Muscle layer of colon (tissue), 2 donors: ENCODE measurements at regions not wholly inside any gene's neighbourhood (a gene's known extent, or its start where the extent isn't known, plus 50 kb on each side); places are given as distances from the start of the nearest gene placed in this dataset.

Experiments used
- H3K27ac ChIP-seq: one replicate; pipeline ENCODE4 v1.7.0; 2013; ENCODE audit warnings: low read depth, mild to moderate bottlenecking, low read length, moderate library complexity
- H3K27me3 ChIP-seq, 2 donors: one replicate each; pipeline ENCODE4 v1.7.0; 2013; ENCODE audit warnings: low read length in 2 of 2, mild to moderate bottlenecking in 2 of 2; ENCODE audit not compliant: insufficient read depth in 2 of 2, control insufficient read depth in 1 of 2
- H3K36me3 ChIP-seq: one replicate; pipeline ENCODE4 v1.7.0; 2013; ENCODE audit warnings: mild to moderate bottlenecking, low read length; ENCODE audit not compliant: insufficient read depth
- H3K4me1 ChIP-seq: one replicate; pipeline ENCODE4 v1.7.0; 2013; ENCODE audit warnings: mild to moderate bottlenecking, low read length; ENCODE audit not compliant: insufficient read depth
- H3K4me3 ChIP-seq, 2 donors: one replicate each; pipeline ENCODE4 v1.7.0; 2013; ENCODE audit warnings: low read length in 2 of 2, low read depth in 1 of 2, mild to moderate bottlenecking in 1 of 2, moderate library complexity in 1 of 2
- H3K9ac ChIP-seq: one replicate; pipeline ENCODE4 v1.7.0; 2013; ENCODE audit warnings: low read length
- H3K9me3 ChIP-seq: one replicate; pipeline ENCODE4 v1.7.0; 2013; ENCODE audit warnings: mild to moderate bottlenecking, low read length
- donor health status: abdominal sarcoma.
- donor health status: Adenocarcinoma of cecum.

GRCh38 chr2:77939801-77940200 lies 417.6 kb upstream of the LRRTM4 start:
- no peaks in the 10 kb centered on the region for H3K36me3 ChIP-seq
- H3K9ac ChIP-seq, result no peak overlapping the region
- no peak overlapping the region for H3K27ac ChIP-seq
- H3K9me3 ChIP-seq, result no peaks in the 10 kb centered on the region
- no peak overlapping the region for H3K4me3 ChIP-seq
- no peaks in the 10 kb centered on the region for H3K27me3 ChIP-seq
- no peaks in the 10 kb centered on the region for H3K4me1 ChIP-seq

GRCh38 chr2:77954931-77955330 lies 432.8 kb upstream of the LRRTM4 start:
- no peak overlapping the region for H3K27ac ChIP-seq
- H3K9ac ChIP-seq, result no peak overlapping the region
- no peaks in the 10 kb centered on the region for H3K36me3 ChIP-seq
- H3K9me3 ChIP-seq, result no peaks in the 10 kb centered on the region
- no peak overlapping the region for H3K4me3 ChIP-seq
- H3K27me3 ChIP-seq, result no peaks in the 10 kb centered on the region
- no peaks in the 10 kb centered on the region for H3K4me1 ChIP-seq

- Histone ChIP-seq H3K27me3 (no peaks in the 10 kb centered on the region), H3K27ac (no peak overlapping the region), H3K9me3 (no peaks in the 10 kb centered on the region), H3K9ac (no peak overlapping the region), H3K4me3 (no peak overlapping the region), H3K36me3 (no peaks in the 10 kb centered on the region), H3K4me1 (no peaks in the 10 kb centered on the region)
Observed at GRCh38 chr2:77962943-77963342, 440.8 kb upstream of the LRRTM4 start.

- Histone ChIP-seq H3K9ac (no peak overlapping the region), H3K27me3 (no peaks in the 10 kb centered on the region), H3K36me3 (no peaks in the 10 kb centered on the region), H3K4me3 (no peak overlapping the region), H3K27ac (no peak overlapping the region), H3K4me1 (no peaks in the 10 kb centered on the region), H3K9me3 (no peaks in the 10 kb centered on the region)
Observed at GRCh38 chr2:77977471-77978063, 455.4 kb upstream of the LRRTM4 start.

- Histone ChIP-seq H3K4me3 (no peak overlapping the region), H3K4me1 (no peaks in the 10 kb centered on the region), H3K9ac (no peak overlapping the region), H3K9me3 (no peaks in the 10 kb centered on the region), H3K36me3 (no peaks in the 10 kb centered on the region), H3K27ac (no peak overlapping the region), H3K27me3 (no peaks in the 10 kb centered on the region)
Observed at GRCh38 chr2:77995161-77995560, 473.0 kb upstream of the LRRTM4 start.

GRCh38 chr2:77999376-77999775 lies 477.2 kb upstream of the LRRTM4 start:
- Histone ChIP-seq H3K27me3 (no peaks in the 10 kb centered on the region), H3K9me3 (no peaks in the 10 kb centered on the region), H3K27ac (no peak overlapping the region), H3K4me3 (no peak overlapping the region), H3K36me3 (no peaks in the 10 kb centered on the region), H3K9ac (no peak overlapping the region), H3K4me1 (no peaks in the 10 kb centered on the region)

GRCh38 chr2:78009289-78009688 lies 487.1 kb upstream of the LRRTM4 start:
- Histone ChIP-seq H3K27me3 (no peaks in the 10 kb centered on the region), H3K9ac (no peak overlapping the region), H3K36me3 (no peaks in the 10 kb centered on the region), H3K27ac (no peak overlapping the region), H3K9me3 (no peaks in the 10 kb centered on the region), H3K4me3 (no peak overlapping the region), H3K4me1 (no peaks in the 10 kb centered on the region)

GRCh38 chr2:78011251-78011650 lies 489.1 kb upstream of the LRRTM4 start:
- Histone ChIP-seq H3K9me3 (no peaks in the 10 kb centered on the region), H3K27me3 (no peaks in the 10 kb centered on the region), H3K4me1 (no peaks in the 10 kb centered on the region), H3K9ac (no peak overlapping the region), H3K4me3 (no peak overlapping the region), H3K36me3 (no peaks in the 10 kb centered on the region), H3K27ac (no peak overlapping the region)

GRCh38 chr2:78020491-78020890 lies 498.3 kb upstream of the LRRTM4 start:
- Histone ChIP-seq H3K4me1 (no peaks in the 10 kb centered on the region), H3K27me3 (no peaks in the 10 kb centered on the region), H3K36me3 (no peaks in the 10 kb centered on the region), H3K27ac (no peak overlapping the region), H3K9me3 (no peaks in the 10 kb centered on the region), H3K9ac (no peak overlapping the region), H3K4me3 (no peak overlapping the region)

- H3K4me1 ChIP-seq, result no peaks in the 10 kb centered on the region
- H3K27ac ChIP-seq, result no peak overlapping the region
- H3K36me3 ChIP-seq, result no peaks in the 10 kb centered on the region
- H3K9me3 ChIP-seq, result no peaks in the 10 kb centered on the region
- no peak overlapping the region for H3K9ac ChIP-seq
- H3K4me3 ChIP-seq, result no peak overlapping the region
- no peaks in the 10 kb centered on the region for H3K27me3 ChIP-seq
Observed at GRCh38 chr2:78023356-78023755, 501.2 kb upstream of the LRRTM4 start.

GRCh38 chr2:78024996-78025395 lies 502.8 kb upstream of the LRRTM4 start:
- Histone ChIP-seq H3K27ac (no peak overlapping the region), H3K36me3 (no peaks in the 10 kb centered on the region), H3K27me3 (no peaks in the 10 kb centered on the region), H3K9ac (no peak overlapping the region), H3K4me1 (no peaks in the 10 kb centered on the region), H3K9me3 (no peaks in the 10 kb centered on the region), H3K4me3 (no peak overlapping the region)

- H3K27ac ChIP-seq, result no peak overlapping the region
- H3K27me3 ChIP-seq, result no peaks in the 10 kb centered on the region
- H3K9ac ChIP-seq, result no peak overlapping the region
- H3K4me1 ChIP-seq, result no peaks in the 10 kb centered on the region
- H3K4me3 ChIP-seq, result no peak overlapping the region
- no peaks in the 10 kb centered on the region for H3K36me3 ChIP-seq
- H3K9me3 ChIP-seq, result no peaks in the 10 kb centered on the region
Observed at GRCh38 chr2:78029392-78029995, 507.3 kb upstream of the LRRTM4 start.
